ENCODE measurements at regions not wholly inside any gene's neighbourhood (a gene's known extent, or its start where the extent isn't known, plus 50 kb on each side); places are given as distances from the start of the nearest gene placed in this dataset.

DNA sequence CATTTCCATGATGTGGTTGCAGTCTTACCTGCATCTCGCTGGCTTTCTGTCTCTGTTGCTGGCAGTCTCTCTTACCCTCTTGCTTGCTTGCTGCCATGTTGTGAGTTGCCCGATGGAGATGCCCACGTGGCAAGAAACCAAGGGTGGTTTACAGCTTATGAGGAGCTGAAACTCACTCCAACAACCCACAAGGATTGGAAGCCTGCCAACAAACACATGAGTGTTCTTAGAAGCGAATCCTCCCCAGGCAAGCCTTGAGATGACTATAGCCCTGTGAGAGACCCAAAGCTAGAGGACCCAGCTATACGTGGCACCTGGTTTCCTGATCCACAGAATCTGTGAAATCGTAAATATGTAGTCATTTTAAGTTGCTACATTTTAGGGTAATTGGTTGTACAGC lies 490.9 kb upstream of the ADAMTS9 start:
- TF ChIP-seq CTCF (IDR thresholded peaks at IDR 0.05) (no peak), POLR2A (IDR thresholded peaks at IDR 0.05) (no peak)
